HG02678 (cell line): ENCODE measurements at regions not wholly inside any gene's neighbourhood (a gene's known extent, or its start where the extent isn't known, plus 50 kb on each side); places are given as distances from the start of the nearest gene placed in this dataset.
A peak's percentile ranks its signal among the peaks of the same experiment; 100 is the strongest.
"Not testable (repeated sequence)": the region's sequence is repeated elsewhere in the genome, so short reads cannot be mapped to it uniquely, and the experiment has no call there.

Experiments
- ATAC-seq: cut with Tn5 transposase; IDR thresholded peaks from one replicate; pipeline ENCODE4 v1.9.1; 2021; ENCODE audit warnings: mild to moderate bottlenecking, moderate library complexity; ENCODE audit not compliant: unreplicated experiment

DNA sequence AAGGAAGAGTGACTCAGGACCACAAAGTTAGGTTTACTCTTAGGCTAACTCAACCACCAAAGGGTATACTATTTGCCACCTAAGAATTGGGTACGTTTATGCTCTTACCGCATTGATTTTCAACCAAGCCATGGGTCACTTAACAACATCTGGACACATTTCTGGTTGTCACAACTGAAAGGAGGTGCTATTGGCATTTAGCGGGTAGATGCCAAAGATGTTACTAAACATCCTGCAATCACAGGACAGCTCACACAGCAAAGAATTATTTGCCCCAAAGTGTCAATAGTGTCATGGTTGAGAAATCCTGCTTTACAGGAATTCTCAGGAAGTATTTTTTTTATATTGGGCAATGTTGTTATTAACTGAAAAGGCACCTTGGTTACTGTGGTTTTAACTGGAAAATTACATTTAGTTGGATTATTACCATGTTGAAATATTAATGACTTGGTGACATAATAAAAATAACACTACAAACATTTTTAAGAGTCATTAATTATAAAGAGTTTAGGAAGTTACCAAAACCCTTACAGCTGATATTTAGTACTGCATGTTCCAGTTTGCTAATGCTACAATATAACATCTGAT is 185.0 kb upstream of the TMEM196 start:
- ATAC-seq, result no peak

- ATAC-seq, result no peak
Measured at GRCh38 chr7:19957664-19958063, 184.2 kb upstream of the TMEM196 start.

- not testable (repeated sequence) for ATAC-seq
Measured at GRCh38 chr7:19954166-19954565, 180.7 kb upstream of the TMEM196 start.

- ATAC-seq, result not testable (repeated sequence)
Measured at GRCh38 chr7:19953411-19953810, 180.0 kb upstream of the TMEM196 start.

DNA sequence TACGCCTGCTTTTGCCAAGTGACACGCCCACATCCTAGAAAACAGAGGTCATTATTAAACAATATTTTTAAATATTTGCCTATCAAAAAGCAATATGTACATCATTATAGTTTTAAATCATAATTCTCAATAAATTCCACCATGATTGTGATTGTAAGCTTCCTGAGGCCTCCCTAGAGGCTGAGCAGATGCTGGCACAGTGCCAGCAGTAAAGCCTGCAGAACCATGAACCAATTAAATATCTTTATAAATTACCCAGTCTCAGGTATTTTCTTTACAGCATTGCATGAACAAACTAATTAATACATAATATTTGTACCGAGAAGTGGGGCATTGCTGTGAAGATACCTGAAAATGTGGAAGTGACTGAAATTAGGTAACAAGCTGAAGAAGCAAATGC is 174.7 kb upstream of the TMEM196 start:
- ATAC-seq, result no peak

DNA sequence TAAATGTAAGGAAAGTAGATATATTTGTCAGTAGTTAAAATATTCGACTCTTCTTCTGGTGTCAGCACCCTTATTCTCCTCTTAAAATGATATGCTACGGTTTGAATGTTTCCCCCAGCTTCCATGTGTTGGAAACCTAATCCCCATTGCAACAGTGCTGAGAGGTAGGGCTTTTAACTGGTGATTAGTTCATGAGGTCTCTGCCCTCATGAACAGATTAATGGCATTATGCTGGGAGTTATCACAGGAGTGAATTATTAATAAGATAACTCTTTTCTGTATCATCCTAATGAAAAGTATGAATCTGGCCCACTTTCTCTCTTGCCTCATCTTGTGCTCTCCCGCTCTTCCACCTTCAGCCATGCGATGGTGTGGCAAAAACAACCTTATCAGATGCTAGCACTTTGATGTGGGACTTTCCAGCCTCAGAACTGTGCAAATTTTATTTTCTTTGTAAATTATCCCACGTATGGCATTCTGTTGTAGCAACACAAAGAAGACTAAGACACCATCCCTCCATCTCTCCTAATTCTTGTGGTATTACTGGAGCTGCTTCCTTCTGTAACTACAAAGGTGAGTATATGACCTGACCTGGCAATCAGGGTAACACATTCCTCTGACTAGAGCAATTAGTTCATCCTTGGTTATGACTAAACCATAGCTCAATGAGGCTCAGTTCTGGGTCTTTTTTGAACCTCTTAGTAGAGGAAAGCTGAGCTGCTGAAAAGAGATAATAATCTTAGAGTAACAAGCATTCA is 171.1 kb upstream of the TMEM196 start:
- ATAC-seq, result no peak

DNA sequence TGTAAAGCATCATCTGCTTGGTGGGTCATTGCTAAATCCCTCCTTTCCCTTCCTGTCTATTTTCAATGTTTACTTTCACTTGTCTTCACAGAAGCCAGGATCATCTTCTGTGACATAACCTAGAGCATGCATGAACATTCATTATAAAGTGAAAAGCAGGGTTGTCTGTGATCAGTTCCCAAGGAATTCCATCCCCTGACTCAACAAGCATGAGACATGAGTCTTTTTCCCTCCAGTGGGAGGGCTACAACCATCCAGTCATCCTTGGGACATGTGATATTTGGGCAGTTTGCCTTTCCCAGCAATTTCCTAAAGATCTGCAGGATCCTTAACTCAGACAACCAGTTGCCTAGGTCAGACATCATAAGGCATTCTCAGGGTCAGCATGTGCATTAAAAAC is 166.3 kb upstream of the TMEM196 start:
- no peak for ATAC-seq

- ATAC-seq, result no peak
Measured at GRCh38 chr7:19932549-19933249, 159.3 kb upstream of the TMEM196 start.

DNA sequence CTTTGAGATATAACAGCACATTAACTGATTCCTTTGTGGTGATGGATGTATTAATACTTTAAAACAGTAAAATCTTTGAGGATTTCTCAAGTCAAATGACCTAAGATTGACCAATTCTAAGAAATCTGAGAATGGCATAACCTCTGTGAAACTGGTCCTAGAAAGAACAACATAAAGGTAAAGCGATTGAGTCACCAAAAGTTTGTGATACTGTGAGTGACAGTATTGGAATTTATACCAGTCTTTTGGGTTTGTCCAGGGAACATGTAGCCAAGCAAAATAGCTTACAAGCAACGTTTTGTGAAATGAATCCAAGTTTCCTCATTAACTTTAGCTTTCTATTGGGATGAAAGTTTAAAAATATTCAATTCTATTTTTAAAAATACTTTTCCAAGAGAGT is 157.4 kb upstream of the TMEM196 start:
- ATAC-seq, result no peak

GRCh38 chr7:19930051-19930450 is 156.6 kb upstream of the TMEM196 start:
- no peak for ATAC-seq

DNA sequence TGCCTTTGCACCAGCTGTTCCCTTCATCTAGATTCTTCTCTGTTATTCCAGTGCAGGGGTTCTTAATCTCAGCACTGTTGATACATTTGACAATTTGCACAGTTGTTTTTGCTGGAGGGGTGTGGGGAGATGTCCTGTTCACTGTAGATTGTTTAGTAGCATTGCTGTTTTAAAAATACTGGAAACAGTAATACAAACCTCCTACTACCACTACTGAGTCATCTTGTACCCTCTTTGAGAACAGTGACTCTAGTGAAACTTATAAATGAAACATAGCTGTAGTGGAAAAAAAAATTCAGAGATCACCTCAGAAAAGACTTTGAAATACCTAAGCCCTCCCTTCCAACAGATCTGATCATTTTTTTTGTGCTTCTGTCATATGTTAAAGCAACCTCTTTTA is 154.8 kb upstream of the TMEM196 start:
- ATAC-seq, result peak; percentile 94

DNA sequence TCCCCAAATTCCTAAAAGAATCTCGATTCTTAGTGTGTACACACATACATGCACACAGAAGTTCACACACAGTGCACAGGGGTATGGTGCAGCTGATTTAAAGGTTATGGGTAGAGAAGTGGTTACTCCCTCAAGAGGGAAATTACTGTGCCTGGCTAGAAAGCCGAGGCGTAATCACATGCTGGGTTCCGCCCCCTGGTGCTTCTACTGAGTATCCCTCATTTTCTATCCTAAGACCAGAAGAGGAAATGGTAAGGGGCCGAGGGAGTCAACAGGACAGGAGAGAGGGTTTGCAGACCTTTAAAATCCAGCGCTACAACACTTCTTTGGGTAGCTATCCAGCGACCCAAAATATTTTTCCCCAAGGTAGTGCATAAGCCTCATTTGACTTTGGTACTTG is 147.3 kb upstream of the TMEM196 start:
- ATAC-seq, result no peak

GRCh38 chr7:19920166-19920565 is 146.7 kb upstream of the TMEM196 start:
- no peak for ATAC-seq

- no peak for ATAC-seq
Measured at GRCh38 chr7:19919261-19920095, 146.1 kb upstream of the TMEM196 start.

DNA sequence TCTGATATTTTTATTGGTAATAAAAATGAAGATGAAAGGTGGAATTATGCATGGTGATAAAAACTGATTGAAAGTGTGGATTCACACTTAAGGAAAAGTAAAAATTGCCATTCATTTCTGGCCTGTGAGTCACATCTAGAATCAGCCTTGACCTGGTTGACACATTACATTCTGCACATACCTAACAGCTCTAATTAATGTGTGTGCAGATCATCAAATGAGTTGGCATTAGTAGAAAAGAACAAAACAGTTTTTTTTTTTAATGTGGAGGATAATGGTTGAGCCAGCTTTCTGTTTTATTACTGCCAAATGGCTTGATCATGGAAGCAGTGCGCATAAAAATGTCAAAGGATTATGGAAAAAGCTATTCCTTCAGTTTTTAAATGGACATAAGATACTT is 142.6 kb upstream of the TMEM196 start:
- no peak for ATAC-seq

DNA sequence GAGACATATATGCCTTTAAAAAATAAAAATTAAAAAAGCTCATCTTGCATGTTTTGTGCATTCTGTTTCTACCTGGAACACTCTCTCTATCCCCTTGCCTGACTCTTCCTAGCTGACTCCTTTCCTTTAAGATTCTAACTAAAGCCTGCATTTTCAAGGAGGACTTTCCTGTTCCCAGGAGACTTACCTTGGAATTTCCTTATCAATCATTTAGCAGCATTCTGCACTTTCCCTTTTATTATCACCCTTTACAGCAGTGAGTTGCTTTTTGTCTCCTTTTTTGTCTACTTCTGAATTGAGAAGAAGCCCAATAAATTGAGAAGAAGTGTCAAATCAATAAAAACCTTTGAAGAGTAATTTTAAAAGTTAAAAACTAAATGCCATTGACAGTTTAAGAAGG is 142.2 kb upstream of the TMEM196 start:
- ATAC-seq, result no peak

DNA sequence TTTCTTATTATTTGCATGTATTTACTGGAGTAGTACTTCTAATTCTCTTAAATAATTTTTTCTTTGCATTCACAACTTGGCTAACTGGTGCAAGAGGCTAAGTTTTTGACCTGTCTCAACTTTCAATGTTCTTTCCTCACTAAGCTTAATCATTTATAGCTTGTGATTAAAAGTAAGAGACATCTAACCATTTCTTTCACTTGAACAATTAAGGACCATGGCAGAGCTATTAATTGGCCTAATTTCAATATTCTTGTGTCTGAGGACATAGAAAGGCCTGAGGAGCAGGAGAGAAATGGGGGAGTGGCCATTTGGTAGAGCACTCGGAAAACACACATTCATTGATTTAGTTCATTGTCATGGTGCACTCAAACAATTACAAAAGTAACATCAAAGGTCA is 141.4 kb upstream of the TMEM196 start:
- ATAC-seq, result no peak

- ATAC-seq, result no peak
Measured at GRCh38 chr7:19900118-19900517, 126.7 kb upstream of the TMEM196 start.

DNA sequence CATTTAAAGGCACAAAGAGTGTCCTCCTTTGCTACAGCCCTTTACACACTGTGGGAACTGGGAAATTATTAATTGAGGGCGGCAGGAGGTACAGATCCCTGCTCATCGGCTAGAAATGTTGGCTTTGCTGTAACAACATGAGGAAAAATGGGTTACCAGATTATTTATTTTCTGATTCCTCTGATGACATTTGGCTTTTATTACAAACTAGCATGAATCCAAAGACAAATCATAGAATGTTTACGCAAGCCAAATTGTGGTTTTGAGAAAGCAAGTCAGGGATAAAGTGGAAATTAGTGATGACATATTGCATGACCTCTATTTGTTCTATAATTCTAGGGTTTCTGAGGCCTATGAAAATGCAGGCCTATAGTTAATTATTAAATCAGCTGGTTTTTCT is 126.1 kb upstream of the TMEM196 start:
- ATAC-seq, result no peak

GRCh38 chr7:19882893-19883292 is 109.5 kb upstream of the TMEM196 start:
- not testable (repeated sequence) for ATAC-seq

DNA sequence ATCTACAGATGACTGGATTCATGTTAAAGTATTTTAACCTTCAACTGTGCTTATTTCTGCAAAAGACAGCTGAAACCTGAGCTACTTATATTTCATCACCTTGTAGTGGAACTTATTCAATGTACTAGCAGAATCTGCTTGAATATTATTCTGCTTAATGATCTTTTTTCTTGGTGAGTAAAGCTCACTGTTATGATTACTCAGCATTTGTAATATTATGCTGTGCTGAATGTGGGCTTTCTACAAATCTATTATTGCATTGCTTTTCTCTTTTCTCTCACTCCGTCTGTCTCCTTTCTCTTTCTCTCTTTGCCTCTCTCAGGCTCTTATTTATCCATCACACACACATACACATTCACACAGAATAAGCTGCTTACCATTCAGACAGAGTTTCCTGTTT is 98.7 kb upstream of the TMEM196 start:
- ATAC-seq, result no peak
